Kidney epithelial cell (primary cell): ENCODE measurements at regions not wholly inside any gene's neighbourhood (a gene's known extent, or its start where the extent isn't known, plus 50 kb on each side); places are given as distances from the start of the nearest gene placed in this dataset.

Source experiments
- DNase-seq: peaks from one replicate; pipeline ENCODE4 v3.0.0-alpha.2; 2010; ENCODE audit warnings: low read depth
- H3K27me3 ChIP-seq: 2 replicates; pipeline ENCODE4 v1.6.0; 2011; ENCODE audit warnings: low read length; ENCODE audit not compliant: control insufficient read depth, insufficient read depth
- H3K36me3 ChIP-seq: 2 replicates; pipeline ENCODE4 v1.5.1; 2011; ENCODE audit warnings: low read length; ENCODE audit not compliant: control insufficient read depth, insufficient read depth
- H3K4me3 ChIP-seq: 2 replicates; pipeline ENCODE4 v1.5.1; 2011; ENCODE audit warnings: low read depth, mild to moderate bottlenecking, control low read depth, low read length
- TF ChIP-seq, protein P1 (sequence below): IDR thresholded peaks from 2 replicates; pipeline ENCODE4 v1.5.1; 2011; ENCODE audit warnings: mild to moderate bottlenecking, moderate library complexity, low read length, control low read depth, inconsistent platforms; ENCODE audit not compliant: insufficient read depth, poor library complexity, severe bottlenecking

DNA sequence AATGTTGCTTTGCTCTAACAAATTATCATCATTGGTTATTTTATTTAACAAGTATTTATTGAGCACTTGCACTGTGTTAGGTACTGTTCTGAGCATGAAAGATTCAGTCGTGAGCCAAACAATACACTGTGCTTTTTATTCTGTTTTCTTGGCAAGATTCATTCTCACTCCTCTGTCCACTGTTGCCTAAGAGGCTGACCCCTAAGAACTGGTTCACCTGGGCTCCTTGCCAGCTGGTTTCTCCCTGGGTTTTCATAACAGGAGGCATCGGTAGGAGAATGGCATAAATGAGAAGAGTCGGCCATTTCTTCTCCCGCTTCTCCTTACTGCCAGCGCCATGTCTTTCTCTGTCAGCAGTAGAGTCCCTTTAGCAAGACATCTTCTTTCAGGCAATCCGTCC is 243.7 kb upstream of the DIAPH2 start:
- Histone ChIP-seq H3K36me3 (no peaks in the 10 kb centered on the region), H3K27me3 (no peaks in the 10 kb centered on the region), H3K4me3 (no peak overlapping the region)
- TF ChIP-seq, protein P1, sequence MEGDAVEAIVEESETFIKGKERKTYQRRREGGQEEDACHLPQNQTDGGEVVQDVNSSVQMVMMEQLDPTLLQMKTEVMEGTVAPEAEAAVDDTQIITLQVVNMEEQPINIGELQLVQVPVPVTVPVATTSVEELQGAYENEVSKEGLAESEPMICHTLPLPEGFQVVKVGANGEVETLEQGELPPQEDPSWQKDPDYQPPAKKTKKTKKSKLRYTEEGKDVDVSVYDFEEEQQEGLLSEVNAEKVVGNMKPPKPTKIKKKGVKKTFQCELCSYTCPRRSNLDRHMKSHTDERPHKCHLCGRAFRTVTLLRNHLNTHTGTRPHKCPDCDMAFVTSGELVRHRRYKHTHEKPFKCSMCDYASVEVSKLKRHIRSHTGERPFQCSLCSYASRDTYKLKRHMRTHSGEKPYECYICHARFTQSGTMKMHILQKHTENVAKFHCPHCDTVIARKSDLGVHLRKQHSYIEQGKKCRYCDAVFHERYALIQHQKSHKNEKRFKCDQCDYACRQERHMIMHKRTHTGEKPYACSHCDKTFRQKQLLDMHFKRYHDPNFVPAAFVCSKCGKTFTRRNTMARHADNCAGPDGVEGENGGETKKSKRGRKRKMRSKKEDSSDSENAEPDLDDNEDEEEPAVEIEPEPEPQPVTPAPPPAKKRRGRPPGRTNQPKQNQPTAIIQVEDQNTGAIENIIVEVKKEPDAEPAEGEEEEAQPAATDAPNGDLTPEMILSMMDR: no peak
- no peak for DNase-seq

DNA sequence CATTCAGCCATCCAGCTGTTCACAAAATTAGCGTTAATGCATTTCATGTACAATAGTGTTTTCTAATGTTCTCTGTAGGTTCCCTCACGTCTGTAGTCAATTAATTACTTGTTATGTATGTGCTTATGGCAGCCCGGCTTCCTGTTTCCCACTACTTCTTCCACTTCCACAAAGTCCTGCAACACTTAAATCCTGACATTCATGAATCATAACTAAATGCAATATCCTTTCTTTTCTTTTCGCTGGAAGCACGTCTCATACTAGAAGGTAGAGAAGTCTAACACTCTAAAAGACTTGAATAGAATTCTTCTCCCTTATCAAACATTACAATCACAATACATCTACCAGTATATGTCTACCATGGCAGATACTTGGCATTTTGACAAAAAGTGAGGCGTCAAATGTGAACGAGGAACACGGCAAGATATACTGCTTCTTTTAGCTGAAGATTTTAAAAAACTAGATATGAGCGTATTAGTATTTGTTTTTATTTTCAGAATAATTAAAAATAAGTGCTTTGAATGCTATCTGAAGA is 239.0 kb upstream of the DIAPH2 start:
- TF ChIP-seq, protein P1: no peak
- DNase-seq: no peak
- Histone ChIP-seq H3K4me3 (no peak overlapping the region), H3K27me3 (no peaks in the 10 kb centered on the region), H3K36me3 (no peaks in the 10 kb centered on the region)

DNA sequence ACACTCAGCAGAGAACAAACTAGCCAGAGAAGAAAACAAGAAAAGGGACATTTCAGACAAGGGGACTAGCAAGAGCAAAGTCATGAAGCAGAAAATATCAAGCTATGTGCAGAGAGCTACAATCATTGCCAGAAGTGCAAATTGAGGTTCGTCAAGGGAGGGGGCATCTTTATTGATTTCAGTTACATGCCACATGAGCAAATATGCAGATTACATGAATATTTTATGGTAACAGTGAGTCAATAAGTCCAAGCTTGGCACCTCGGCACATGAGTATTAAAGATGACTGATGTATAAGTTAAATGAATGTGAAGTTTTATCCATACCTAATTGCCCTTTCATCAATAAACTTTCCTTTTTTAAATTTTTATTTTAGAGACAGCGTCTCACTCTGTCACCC is 238.1 kb upstream of the DIAPH2 start:
- Histone ChIP-seq H3K36me3 (no peaks in the 10 kb centered on the region), H3K27me3 (no peaks in the 10 kb centered on the region), H3K4me3 (no peak overlapping the region)
- TF ChIP-seq, protein P1: no peak
- DNase-seq: no peak

DNA sequence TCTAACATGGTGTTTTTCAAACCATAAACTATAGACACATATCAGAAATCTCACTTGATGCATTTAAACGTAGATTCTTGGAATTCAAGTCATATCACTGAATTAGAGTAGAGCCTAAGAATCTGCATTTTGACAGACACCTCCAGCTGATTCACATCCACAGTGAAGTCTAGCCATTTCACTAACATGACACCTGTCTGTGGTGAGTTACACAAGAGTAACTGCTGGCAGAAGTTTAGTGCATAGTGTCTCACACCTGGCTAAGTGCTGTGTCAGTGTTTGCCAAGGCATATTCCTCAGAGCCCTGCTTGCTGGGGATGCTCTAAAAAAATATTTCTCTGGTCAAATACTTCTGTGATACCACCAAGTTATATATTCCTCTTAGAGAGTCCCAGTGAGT is 237.5 kb upstream of the DIAPH2 start:
- Histone ChIP-seq H3K36me3 (no peaks in the 10 kb centered on the region), H3K4me3 (no peak overlapping the region), H3K27me3 (no peaks in the 10 kb centered on the region)
- no peak for DNase-seq
- TF ChIP-seq, protein P1: no peak

DNA sequence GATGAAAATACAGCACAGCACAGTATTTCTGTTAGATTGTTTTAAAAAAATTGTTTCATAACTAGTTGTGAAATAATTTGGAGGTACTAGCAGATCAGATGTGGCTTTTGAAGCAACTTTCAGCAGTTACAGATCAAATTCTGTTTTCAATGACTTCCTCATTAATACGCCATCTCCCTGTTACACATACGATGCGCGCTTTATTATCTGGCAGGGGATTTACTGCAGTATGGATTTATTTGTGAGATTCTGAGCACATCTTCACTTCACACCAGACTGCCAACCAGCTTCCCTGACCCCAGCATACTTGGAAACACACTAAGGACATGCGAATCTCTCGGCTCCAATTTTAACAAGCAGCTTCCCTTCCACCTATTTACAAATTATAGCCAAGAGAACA is 235.5 kb upstream of the DIAPH2 start:
- no peak for DNase-seq
- TF ChIP-seq, protein P1: no peak
- Histone ChIP-seq H3K4me3 (no peak overlapping the region), H3K27me3 (no peaks in the 10 kb centered on the region), H3K36me3 (no peaks in the 10 kb centered on the region)

DNA sequence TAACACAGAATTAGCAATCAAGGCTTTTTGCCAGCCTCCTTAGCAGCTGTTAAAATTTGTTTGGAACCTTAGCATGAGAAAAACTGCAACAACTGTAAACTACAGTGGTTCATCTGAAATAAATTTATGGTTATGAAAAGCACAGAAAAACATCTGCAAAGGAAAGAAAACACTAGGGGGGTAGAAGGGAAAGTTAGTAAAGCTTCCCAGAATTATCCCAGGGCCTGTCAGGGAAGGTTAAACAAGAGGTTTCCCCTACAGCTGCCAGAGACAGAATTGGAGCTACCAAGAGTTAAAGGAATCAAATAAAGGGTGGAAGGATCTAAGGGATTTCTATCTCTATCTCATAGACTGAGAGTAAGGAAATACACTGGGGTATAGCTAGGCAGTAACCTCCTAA is 234.7 kb upstream of the DIAPH2 start:
- TF ChIP-seq, protein P1: no peak
- Histone ChIP-seq H3K4me3 (no peak overlapping the region), H3K27me3 (no peaks in the 10 kb centered on the region), H3K36me3 (no peaks in the 10 kb centered on the region)
- DNase-seq: no peak
